Kidney tubule cell (primary cell): ENCODE measurements at regions not wholly inside any gene's neighbourhood (a gene's known extent, or its start where the extent isn't known, plus 50 kb on each side); places are given as distances from the start of the nearest gene placed in this dataset.
"Not testable (repeated sequence)": the region's sequence is repeated elsewhere in the genome, so short reads cannot be mapped to it uniquely, and the experiment has no call there.

ENCODE experiments used
- DNase-seq: peaks from one replicate; pipeline ENCODE4 v3.0.0-alpha.2; 2018; ENCODE audit warnings: low spot score

DNA sequence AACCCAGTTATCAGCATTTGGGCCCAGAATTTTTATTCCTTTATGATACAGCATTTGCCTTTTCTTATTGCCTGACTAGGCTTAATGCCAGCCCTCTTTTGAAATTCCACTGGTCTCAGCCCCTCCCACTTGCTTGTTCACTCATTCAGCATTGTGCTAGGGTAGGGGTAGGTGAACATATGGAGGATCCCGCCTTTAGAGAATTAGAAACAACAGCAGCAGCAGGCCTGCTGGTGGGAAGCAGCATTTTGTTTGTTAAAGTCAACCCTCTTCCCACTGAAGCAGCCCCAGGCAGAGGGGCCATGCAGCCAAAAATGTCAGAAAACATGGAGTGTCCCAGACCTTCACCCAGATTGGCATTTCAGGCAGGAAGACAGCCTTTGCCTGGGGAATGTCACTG is 1355.2 kb downstream of the CDH8 start:
- DNase-seq, result no peak

DNA sequence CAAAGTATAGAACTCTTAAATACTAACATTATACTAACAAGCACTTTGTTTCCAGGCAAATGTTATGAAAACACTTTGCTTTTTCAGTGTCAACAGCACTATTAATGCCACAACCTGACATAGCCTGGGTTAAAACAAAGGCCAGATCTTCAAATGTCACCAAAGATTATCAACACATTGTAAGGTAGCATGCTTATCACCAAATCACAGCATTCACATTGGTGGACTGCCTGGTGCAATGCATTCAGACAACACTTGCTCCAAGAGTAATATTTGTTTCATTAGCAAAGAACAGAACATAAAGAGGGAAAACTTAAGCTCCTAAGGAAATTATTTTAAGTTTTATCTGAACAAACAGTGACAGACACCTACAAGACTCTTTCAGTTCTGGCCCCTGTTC is 1361.2 kb downstream of the CDH8 start:
- DNase-seq, result no peak

DNA sequence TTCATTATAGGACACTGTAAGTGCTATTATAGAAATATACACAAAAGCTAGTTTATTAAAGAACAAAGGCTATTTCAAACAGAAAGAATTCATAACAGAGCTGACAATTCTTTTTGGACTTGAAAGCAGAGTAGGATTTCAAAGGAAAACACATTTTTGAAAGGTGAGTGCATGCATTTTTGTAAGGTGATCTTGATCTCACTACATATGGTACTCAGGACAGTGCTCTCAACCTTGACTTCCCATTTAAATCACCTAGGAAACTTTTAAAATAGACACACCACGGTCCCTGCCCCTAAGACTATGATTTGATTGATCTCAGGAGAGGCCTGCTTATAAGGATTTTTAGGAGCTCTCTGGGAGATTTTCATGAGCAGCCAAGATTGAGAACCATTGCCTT is 1362.0 kb downstream of the CDH8 start:
- DNase-seq, result peak; percentile 57

DNA sequence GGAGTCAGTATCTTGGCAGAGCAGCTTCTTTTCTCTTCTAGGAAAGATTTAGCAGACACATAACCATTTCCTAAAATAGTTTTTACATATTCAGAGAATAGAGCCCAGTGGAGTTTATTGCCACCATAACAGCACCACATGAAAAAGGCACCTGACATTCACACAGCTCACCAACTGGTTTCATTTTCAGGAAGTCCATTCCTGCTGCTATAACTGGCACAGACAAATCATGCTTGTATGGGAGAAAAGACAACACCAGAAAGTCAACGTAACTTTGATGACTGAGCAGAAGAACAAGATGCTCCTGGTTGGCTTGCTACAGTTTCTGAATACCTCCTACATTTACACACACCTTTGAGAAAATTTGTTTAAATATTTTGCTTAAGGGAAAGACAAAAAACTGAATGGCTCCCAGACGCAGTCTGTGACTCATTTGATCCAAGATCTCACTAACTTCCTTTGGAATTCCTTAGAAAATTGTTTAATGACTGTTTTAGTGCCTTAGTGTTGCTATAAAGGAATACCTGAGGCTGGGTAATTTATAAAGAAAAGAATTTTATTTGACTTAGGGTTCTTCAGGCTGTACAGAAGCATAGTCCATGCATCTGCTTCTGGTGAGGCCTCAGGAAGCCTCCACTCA is 1380.6 kb downstream of the CDH8 start:
- DNase-seq, result peak; percentile 22

DNA sequence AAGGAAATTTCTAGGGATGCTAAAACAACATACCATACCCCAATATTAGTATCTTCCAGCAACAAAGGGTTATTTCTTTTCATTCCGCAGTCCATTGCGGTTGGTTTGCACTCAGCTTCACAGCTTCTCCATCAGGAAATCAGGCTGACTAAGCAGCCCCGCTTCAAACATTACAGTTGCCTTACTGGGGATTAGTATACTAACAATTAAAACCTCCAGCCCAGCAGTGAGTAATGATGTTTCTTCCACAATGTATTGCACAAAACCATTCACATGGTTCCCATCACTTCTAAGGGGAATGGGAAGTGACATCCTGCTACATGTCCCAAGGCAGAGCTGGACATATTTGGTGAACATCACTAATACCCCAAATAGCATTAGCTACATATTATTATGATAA is 1384.9 kb downstream of the CDH8 start:
- DNase-seq, result no peak

DNA sequence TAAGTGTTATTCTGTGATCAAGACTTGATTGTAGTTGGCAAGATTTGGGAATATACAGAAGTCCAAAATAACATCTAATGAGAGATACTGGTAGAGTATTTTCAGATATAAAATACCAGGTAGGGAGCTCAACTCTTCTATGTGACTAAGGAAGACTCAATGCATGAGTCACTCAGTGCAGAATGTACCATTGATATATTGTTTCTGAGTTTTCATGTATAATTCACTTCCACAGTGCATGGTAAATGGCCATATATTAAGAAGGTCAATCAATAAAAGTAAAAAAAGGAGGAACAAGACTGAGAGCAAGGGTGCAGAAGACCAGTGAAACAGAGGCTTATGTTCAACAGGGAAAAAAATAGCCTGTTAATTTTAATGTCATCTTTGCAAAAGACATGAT is 1387.9 kb downstream of the CDH8 start:
- peak; percentile 39 for DNase-seq

DNA sequence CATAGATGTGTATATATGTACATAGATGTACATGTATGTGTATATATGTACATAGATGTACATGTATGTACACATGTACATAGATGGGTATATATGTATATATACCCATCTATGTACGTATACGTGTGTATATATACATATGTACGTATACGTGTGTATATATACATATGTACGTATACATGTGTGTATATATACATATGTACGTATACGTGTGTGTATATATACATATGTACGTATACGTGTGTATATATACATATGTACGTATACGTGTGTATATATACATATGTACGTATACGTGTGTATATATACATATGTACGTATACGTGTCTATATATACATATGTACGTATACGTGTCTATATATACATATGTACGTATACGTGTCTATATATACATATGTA is 1388.8 kb downstream of the CDH8 start:
- not testable (repeated sequence) for DNase-seq

DNA sequence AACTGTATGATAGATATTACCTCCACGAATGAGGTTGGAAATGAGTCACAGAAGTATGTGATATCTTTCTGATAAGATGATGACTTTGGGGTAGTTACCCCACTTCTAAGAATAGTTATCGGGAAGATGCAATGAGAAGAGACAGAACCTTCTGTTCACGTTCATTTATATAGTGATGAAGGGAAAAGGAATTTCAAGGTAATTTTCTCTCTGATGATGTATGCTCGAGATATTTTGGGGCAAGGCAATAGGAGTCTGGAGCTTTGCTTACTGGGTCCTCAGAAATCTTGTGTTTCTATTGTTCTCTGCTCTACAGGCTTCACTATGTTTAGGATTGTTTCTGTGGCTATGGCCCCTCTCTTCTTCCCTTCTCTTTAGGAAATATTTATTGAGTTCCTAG is 1389.6 kb downstream of the CDH8 start:
- peak; percentile 1 for DNase-seq

DNA sequence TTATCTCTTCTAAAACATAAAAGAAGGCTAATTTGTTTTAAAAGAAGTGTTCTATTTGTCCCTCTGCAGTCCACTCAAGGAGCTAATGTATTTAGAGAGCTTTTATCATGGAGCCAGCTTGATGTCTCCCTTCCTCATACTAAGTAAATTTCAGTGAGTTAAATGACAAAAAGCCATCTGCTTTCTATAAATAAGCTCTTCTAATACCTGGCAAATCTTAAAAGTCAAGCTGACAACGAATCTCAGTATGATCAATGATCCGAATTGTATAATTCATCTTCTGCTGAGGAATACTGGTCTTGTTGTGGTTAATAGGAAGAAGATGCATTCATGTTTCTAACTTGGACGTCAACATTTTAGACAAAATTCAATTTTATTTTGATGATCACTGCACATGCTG is 1390.7 kb downstream of the CDH8 start:
- DNase-seq, result no peak

DNA sequence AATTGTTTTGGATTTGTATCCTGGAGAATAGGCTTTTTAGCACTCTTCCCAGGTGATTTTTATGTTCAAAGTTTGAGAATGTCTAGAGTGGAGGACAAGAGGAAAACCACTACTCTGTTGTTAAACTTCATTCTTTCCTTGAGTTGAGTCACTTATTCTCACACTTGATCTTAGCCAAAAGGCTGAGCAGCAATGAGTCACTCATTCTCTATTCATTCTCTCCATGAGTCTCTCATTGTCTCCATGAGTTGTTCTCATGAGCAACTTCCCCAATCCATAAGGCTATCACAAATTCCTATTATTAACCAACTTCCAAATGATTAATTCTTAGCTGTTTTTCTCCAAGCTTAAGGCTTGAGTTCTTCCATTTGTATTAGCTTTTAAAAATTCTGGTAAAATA is 1393.3 kb downstream of the CDH8 start:
- DNase-seq, result peak; percentile 81

DNA sequence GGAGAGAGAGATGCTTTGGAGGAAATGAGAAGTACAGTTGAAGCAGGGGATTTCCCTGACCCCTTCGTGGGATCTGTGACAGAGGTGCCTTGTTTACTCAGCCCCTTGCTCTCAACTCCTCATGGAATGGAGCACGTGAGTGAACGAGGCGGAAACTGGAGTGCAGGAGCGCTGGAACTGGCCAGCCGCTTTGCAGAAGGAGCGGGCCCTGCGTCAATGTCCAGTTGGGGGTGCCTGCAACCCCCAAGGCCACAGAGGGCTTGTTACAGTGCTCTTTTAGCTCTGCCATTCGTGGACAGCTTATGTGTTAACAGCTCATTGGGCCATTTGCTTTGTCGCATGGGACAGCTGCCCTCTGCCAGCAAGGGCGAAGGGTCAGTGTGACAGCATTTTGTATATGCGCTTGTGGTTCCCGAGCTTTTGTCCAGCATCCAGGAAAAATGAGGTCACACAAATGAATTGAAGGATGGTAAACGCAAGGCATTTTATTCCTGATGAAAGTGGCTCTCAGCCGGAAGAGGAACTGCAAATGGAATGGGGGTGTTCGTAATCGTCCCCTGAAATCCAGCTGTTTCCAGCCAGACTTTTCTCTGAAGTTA is 1395.1 kb downstream of the CDH8 start:
- DNase-seq, result peak; percentile 1

DNA sequence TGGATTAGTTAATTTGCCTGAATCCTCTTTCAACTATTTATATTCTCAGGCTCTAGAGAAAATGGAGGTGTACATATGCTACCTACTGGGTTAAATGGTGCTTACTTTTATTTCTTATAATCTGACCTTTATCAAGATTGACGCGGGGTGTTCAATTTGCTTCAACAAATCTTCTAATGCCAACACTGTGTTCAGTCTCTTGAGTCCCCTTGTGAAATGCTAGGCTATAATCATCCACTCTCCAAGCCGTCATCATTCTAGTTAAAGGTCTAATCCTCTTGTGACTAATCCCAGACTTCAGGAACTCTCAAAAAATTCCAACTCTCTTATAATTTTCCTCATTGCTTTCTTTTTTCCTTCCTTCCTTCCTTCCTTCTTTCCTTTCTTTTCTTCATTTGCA is 1396.2 kb downstream of the CDH8 start:
- DNase-seq, result no peak

DNA sequence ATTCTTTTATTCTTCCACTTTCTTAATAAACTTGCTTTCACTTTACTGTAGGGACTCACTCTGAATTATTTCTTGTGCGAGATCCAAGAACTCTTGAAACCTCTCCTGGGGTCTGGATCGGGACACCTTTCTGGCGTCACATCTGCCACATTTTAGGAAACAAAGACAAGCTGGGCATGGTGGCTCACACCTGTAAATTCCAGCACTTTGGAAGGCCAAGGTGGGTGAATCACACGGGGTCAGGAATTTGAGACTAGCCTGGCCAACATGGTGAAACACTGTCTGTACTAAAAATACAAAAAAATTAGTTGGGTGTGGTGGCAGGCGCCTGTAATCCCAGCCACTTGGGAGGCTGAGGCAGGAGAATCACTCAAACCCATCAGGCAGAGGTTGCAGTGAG is 1399.6 kb downstream of the CDH8 start:
- peak; percentile 9 for DNase-seq

DNA sequence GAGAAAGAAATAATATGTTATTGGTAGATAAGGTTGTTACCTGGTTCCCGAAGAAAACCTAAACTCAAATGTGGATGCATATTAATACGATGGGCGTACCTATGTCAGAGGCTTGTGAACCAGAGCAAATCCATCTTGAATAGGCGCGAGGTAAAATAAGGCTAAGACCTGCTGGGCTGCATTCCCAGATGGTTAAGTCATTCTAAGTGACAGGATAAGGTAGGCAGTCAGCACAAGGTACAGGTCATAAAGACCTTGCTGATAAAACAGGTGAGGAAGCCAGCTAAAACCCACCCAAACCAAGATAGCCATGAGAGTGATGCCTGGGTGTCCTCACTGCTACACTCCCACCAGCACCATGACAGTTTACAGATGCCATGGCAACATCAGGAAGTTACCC is 1400.1 kb downstream of the CDH8 start:
- DNase-seq, result peak; percentile 56

DNA sequence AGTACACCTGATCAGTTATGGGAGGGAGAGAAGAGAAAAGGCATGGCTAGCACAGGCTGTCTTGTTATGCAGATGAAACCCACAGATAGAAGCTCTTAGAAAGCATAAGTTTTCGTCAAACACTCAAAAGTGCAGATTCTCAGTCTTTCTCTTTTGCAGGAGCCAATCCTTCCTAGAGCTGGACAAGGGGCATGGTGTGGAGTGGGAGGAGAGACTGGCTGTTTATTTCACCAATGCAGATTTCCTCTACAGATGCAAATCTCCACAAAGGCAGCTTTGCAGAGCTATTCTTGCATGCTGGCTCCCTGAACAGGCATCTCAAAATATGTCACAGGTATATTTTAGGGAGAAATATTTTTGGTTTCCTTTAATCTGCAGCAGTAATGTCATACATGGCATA is 1400.7 kb downstream of the CDH8 start:
- DNase-seq, result no peak

DNA sequence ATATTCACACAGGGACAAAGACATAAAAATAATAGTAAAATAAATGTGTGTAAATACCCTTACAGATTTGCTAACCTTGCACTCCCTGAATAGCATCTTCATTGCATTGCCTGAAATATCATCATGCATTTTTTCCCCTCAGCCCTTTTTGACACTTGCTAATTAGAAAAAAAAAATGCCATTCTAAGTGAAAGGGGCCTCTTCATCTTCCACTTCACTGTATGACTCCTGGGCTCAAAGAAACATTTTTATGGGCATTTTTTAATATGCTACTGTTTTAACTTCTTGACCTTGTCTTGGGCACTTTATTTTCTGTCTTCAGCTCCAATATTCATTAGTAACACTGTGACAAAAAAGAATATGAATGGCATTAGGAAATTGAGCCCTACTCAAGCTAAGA is 1424.4 kb downstream of the CDH8 start:
- DNase-seq, result no peak

DNA sequence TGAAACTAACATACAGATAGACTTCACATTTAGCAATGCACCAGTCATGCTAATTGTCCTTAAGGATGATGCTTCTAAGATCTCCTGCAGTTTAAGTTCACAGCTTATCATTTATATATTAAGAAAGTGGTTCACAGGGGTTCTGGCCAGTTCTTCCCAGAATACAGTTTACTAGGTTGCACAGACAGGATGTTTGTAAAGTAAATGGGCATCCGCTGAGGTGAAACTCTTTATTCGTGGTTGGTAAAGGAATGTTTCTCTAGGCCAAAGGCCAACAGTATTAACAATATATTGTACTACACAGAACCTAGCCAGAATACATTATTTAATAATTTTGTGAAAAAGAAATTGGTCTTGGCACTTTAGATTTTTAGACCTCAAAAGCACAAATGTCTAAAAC is 1427.3 kb downstream of the CDH8 start:
- no peak for DNase-seq

DNA sequence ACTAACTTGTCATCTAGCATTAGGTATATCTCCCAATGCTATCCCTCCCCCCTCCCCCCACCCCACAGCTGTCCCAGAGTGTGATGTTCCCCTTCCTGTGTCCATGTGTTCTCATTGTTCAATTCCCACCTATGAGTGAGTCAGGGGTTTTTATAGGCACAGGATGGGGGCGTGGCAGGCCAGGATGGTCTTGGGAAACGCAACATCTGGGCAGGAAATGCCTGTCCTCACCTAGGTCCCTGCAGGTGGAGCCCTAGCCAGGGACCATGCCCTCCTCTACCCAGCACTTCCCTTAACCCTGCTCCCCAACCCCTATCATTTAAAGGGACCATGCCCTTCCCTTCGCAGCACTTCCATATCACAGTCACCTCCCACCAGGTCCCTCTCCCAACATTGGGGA is 1430.6 kb downstream of the CDH8 start:
- not testable (repeated sequence) for DNase-seq

DNA sequence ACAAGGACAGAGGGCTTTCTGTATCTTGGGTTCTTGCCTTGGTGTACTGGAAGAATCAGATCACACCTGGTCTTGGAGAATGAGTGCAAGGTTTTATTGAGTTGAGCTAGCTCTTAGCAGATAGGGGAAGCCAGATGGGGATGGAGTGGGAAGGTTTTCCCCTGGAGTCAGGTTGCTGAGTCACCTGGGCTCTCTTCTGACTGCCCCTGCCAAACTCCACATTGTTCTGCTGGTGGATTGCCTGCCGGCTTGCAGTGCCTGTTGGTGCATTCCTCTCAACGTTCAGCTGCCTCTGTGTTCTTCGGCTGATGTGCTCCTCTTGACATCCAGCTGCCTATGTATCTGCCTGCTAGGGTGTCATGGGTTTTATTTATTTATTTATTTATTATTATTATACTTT is 1431.1 kb downstream of the CDH8 start:
- no peak for DNase-seq

DNA sequence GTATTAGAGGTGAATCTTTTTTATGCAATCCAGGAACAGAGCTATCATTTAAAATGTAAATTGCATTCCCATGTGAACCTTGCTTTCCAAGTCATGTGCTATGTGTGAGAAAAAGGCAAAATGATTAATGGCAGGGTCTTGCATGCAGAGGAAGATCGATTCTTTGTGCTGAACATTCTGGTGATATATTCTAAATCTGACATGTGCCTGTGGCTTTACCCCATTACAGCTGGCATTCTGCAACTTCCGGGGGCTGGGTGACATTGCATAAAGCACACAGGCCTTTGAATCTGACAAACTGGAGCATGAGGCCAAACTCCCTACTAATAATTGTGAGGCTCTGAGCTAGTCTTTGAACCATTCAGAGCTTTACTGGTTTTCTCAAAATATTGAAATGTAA is 1449.7 kb downstream of the CDH8 start:
- no peak for DNase-seq

DNA sequence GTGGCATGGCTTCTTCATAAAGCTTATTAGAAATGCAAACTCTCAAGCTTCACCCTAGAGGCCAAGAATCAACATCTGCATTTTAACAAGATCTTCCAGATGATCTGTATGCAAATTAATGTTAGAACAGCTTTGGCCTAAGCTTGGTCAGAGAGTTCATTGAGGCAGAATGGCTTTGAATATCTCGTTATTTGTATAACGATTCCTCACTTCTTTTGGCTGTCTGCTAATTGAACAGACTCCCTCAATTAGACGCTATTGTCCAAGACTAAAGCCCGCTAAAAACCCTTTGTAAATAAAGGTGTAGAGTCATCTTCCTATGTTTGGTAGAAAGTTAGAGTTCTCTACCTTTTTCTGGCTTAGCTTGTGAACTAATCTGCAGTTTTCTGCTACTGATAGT is 1453.7 kb downstream of the CDH8 start:
- no peak for DNase-seq

DNA sequence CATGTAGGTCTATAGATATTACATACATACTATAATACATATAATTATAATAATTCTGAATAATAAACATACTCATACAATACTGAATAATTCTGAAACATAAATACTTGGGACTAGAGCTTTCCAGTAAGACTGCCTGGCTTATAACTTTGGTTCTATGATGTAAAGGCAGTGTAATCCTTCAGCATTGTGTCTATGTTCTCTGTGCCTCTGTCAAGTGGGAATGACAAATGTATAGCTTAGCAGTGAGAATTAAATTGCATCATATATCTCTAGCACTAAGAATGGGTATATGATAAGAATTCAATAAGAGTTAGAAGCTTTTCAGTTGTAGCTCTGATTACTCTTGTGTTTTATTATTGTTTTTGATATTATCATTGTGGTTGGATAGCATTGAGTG is 1469.3 kb downstream of the CDH8 start:
- DNase-seq, result no peak

DNA sequence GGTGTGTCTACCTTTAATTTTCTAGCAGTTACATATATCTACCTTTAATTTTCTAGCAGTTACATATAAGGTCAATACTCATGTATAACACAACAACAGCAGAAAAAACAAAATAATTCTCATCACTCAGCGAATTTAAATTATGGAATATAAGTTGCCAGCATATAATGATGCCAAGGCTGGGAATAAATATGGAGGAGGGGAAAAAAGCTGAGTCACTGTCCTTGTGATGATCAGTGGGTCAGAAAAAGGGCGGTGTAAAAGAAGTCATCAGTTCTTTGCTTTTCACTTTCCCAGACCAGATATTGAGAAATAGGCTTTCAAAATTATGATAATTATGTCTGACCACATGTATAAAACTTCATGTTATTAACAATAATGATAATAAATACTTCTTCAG is 1471.7 kb downstream of the CDH8 start:
- DNase-seq, result no peak

DNA sequence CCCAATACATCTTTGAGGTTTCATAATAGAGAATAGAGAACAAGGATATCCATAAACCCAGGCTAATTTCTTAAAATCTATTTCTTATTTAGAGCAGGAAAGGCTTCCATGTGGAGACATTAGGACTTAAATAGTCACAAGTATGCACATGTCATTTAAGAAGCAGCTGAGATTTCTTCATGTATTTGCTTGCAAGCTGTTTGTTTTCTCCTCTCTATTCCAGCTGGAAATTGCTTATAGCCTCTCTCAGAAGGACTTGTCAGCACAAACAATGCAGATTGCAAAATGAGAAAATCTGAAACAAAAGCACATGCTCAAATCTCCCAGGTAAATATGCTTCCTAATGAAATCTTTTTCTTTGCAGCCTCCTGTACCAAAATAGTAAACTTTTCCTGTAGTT is 1473.1 kb downstream of the CDH8 start:
- no peak for DNase-seq
